DMS53 (cell line): ENCODE measurements at regions not wholly inside any gene's neighbourhood (a gene's known extent, or its start where the extent isn't known, plus 50 kb on each side); places are given as distances from the start of the nearest gene placed in this dataset.

Source experiments
- DNase-seq: peaks from one replicate; lab custom pipeline; 2025; lab: John Stamatoyannopoulos, UW

GRCh38 chr1:48054232-48054631 is 57.0 kb upstream of the TRABD2B start:
- no peak for DNase-seq

- DNase-seq, result no peak
These were observed 55.7 kb upstream of the TRABD2B start for GRCh38 chr1:48052923-48053291.

- DNase-seq, result no peak
These were observed 54.4 kb upstream of the TRABD2B start for GRCh38 chr1:48051466-48052126.

GRCh38 chr1:48049823-48050535 is 52.8 kb upstream of the TRABD2B start:
- DNase-seq, result no peak

- no peak for DNase-seq
These were observed 51.8 kb upstream of the TRABD2B start for GRCh38 chr1:48048980-48049379.

GRCh38 chr1:48048064-48048463 is 50.9 kb upstream of the TRABD2B start:
- no peak for DNase-seq

GRCh38 chr1:48047116-48047515 is 49.9 kb upstream of the TRABD2B start:
- DNase-seq, result no peak
